T-cell (primary cell): ENCODE measurements at regions not wholly inside any gene's neighbourhood (a gene's known extent, or its start where the extent isn't known, plus 50 kb on each side); places are given as distances from the start of the nearest gene placed in this dataset.
A peak's percentile ranks its signal among the peaks of the same experiment; 100 is the strongest.

Source experiments
- ATAC-seq, 4 experiments: fragments of 200-7000 bp in 3 of 4; fragments of 150-1000 bp in 1 of 4; cut with Tn5 transposase; replicated peaks in 1 of 4; 1 replicate in 3 of 4; 2 replicates in 1 of 4; pipeline ENCODE4 v1.10.0; 2021; ENCODE audit warnings: moderate library complexity in 3 of 4, mild to moderate bottlenecking in 2 of 4, moderate number of reproducible peaks in 1 of 4
- CTCF ChIA-PET, 2 donors: fragments of 300-600 bp; sonication (Branson Sonifier 250); formaldehyde crosslinking; loops; one replicate each; lab custom pipeline; 2022; ENCODE audit warnings: antibody characterized with exemption in 2 of 2; lab: Charles Lee
- POLR2A ChIA-PET, 2 donors: fragments of 300-600 bp; sonication (Branson Sonifier 250); formaldehyde crosslinking; loops; one replicate each; lab custom pipeline; 2022; ENCODE audit warnings: antibody characterized with exemption in 2 of 2; lab: Charles Lee
- DNase-seq, 35 experiments: peaks; one replicate each; pipeline versions ENCODE4 v3.0.0 to v3.0.0-alpha.2; 2013 to 2023
- H3K27ac ChIP-seq: one replicate; pipeline ENCODE4 v1.5.1; 2013; ENCODE audit warnings: low read length
- H3K27me3 ChIP-seq, 2 experiments: replicated peaks in 1 of 2; 1 replicate in 1 of 2; 2 replicates in 1 of 2; pipeline versions ENCODE4 v1.6.1 to v1.7.0; 2013; ENCODE audit warnings: low read length in 1 of 2, mixed read lengths in 1 of 2; ENCODE audit not compliant: control insufficient read depth in 2 of 2, insufficient read depth in 2 of 2; ENCODE audit errors: extremely low read depth in 1 of 2
- H3K36me3 ChIP-seq, 2 donors: 1 replicate in 1 of 2; 2 replicates in 1 of 2; pipeline versions ENCODE4 v1.6.1 to v1.7.0; 2013; ENCODE audit warnings: low read length in 1 of 2; ENCODE audit not compliant: control insufficient read depth in 2 of 2, insufficient read depth in 1 of 2; ENCODE audit errors: extremely low read depth in 1 of 2
- H3K4me1 ChIP-seq, 2 experiments: 1 replicate in 1 of 2; 2 replicates in 1 of 2; pipeline versions ENCODE4 v1.6.1 to v1.7.0; 2013; ENCODE audit warnings: low read length in 2 of 2, mixed read lengths in 1 of 2; ENCODE audit not compliant: insufficient read depth in 2 of 2, control insufficient read depth in 1 of 2; ENCODE audit errors: extremely low read depth in 1 of 2
- H3K4me3 ChIP-seq, 2 donors: 1 replicate in 1 of 2; 2 replicates in 1 of 2; pipeline versions ENCODE4 v1.5.1 to v1.7.0; 2013; ENCODE audit warnings: mild to moderate bottlenecking in 2 of 2, low read length in 1 of 2, moderate library complexity in 1 of 2; ENCODE audit not compliant: control insufficient read depth in 1 of 2; ENCODE audit errors: extremely low read depth in 1 of 2
- H3K9me3 ChIP-seq: 2 replicates; pipeline ENCODE4 v1.7.0; 2013
- H3K27ac Mint-ChIP-seq, 2 donors: one replicate each; pipeline ENCODE4 v1.8.0; 2020 to 2021; ENCODE audit warnings: mild to moderate bottlenecking in 2 of 2, mixed read lengths in 2 of 2
- H3K27me3 Mint-ChIP-seq, 2 donors: one replicate each; pipeline ENCODE4 v1.8.0; 2021 to 2022; ENCODE audit warnings: mixed read lengths in 2 of 2
- H3K36me3 Mint-ChIP-seq: one replicate; pipeline ENCODE4 v1.8.0; 2021; ENCODE audit warnings: mixed read lengths
- H3K4me1 Mint-ChIP-seq, 3 donors: one replicate each; pipeline ENCODE4 v1.8.0; 2020 to 2022; ENCODE audit warnings: mixed read lengths in 3 of 3, mild to moderate bottlenecking in 1 of 3
- H3K4me3 Mint-ChIP-seq, 3 donors: one replicate each; pipeline ENCODE4 v1.8.0; 2020 to 2022; ENCODE audit warnings: mild to moderate bottlenecking in 3 of 3, mixed read lengths in 3 of 3, moderate library complexity in 3 of 3
- H3K9me3 Mint-ChIP-seq, 3 donors: one replicate each; pipeline ENCODE4 v1.8.0; 2020 to 2022; ENCODE audit warnings: mixed read lengths in 3 of 3
- WGBS: methylation state at CpG from one replicate; pipeline ENCODE4 v1.1.5; 2013; ENCODE audit warnings: missing lambda C conversion rate; ENCODE audit not compliant: insufficient coverage; 5-methylcytosine and 5-hydroxymethylcytosine counted together

DNA sequence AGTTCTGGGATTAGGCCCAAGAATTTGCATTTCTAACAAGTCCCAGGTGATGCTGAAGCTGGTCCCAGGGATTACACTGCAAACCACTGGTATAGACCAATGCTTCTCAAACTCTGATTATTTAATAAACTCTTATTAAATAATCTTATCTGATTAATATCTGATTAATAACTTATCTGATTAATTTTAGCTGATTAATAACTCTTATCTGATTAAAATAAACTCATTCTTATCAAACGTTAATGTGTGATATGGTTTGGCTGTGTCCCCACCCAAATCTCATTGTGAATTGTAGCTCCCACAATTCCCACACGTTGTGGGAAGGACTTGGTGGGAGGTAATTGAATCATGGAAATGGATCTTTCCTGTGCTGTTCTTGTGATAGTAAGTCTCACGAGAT, 78.6 kb upstream of the TANC2 start:
- Mint-ChIP-seq H3K27me3 (peaks cover 6 to 9% of the 10 kb centered on the region in 2 donors), H3K4me3 (no peak overlapping the region), H3K27ac (no peak overlapping the region), H3K4me1 (peaks cover 0 to 1% (median under 1%) of the 10 kb centered on the region in 3 donors), H3K36me3 (no peaks in the 10 kb centered on the region), H3K9me3 (peaks cover 0 to 4% (median 0%) of the 10 kb centered on the region in 3 donors)
- ChIA-PET CTCF (no interaction called here), POLR2A (no interaction called here)
- Histone ChIP-seq H3K4me1 (no peaks in the 10 kb centered on the region), H3K9me3 (no peaks in the 10 kb centered on the region), H3K27me3 (peaks cover 0 to 8% of the 10 kb centered on the region in 2 experiments), H3K36me3 (no peaks in the 10 kb centered on the region), H3K27ac (no peak overlapping the region), H3K4me3 (no peak overlapping the region)
- WGBS = no CpG with 5 or more reads among the region's 3 CpGs
- no peak for DNase-seq
- ATAC-seq = no peak

DNA sequence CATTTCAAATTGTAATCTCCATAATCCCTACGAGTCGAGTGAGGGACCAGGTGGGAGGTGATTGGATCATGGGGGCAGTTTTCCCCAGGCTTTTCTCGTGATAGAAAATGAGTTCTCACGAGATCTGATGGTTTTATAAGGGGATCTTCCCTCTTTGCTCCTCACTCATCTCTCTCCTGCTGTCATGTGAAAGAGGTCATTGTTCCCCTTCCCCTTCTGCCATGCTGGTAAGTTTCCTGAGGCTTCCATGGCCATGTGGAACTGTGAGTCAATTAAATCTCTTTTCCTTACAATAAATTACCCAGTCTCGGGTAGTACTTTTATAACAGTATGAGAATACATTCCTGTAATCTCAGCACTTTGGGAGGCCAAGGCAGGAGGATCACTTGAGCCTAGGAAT, 76.7 kb upstream of the MARCHF10 start:
- CTCF ChIA-PET = no interaction called here
- ATAC-seq = no peak
- no peak overlapping the region for H3K4me3 Mint-ChIP-seq
- Histone ChIP-seq H3K9me3 (no peaks in the 10 kb centered on the region), H3K27ac (no peak overlapping the region), H3K4me1 (no peaks in the 10 kb centered on the region), H3K4me3 (no peak overlapping the region), H3K36me3 (no peaks in the 10 kb centered on the region), H3K27me3 (peaks cover 0 to 8% of the 10 kb centered on the region in 2 experiments)
- peaks cover 0 to 4% (median 0%) of the 10 kb centered on the region in 3 donors for H3K9me3 Mint-ChIP-seq
- no peak for DNase-seq
- POLR2A ChIA-PET = no interaction called here
- peaks cover 9 to 18% of the 10 kb centered on the region in 2 donors for H3K27me3 Mint-ChIP-seq
- H3K4me1 Mint-ChIP-seq = no peaks in the 10 kb centered on the region
- H3K36me3 Mint-ChIP-seq = no peaks in the 10 kb centered on the region
- WGBS = 80% methylated on average over 1 of the region's 5 CpGs
- no peak overlapping the region for H3K27ac Mint-ChIP-seq

DNA sequence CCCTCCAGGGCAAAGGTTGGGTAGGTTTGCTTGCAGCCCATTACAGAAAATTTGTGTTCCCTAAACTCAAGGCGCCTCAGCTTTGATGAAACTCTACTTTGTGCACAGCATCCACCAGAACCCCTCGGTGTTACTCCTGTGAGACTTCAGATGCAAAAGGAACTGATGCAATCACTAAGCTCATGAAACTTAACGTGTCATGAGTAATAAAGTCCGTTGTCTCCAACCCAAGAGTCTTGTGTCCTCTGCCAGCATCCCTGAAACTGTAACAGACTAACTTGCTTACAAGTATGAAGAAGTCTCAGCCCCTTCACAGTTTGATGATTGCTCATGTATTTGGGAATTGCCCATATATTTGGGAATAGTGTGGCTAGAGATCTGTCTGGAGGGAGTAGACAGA, 74.8 kb upstream of the MARCHF10 start:
- ChIA-PET POLR2A (no interaction called here), CTCF (no interaction called here)
- H3K4me3 Mint-ChIP-seq = no peak overlapping the region
- no peak for ATAC-seq
- H3K4me1 Mint-ChIP-seq = no peaks in the 10 kb centered on the region
- Histone ChIP-seq H3K9me3 (no peaks in the 10 kb centered on the region), H3K27ac (no peak overlapping the region), H3K27me3 (peaks cover 0 to 8% of the 10 kb centered on the region in 2 experiments), H3K36me3 (no peaks in the 10 kb centered on the region), H3K4me1 (no peaks in the 10 kb centered on the region), H3K4me3 (no peak overlapping the region)
- H3K27me3 Mint-ChIP-seq = peaks cover 12 to 17% of the 10 kb centered on the region in 2 donors
- no peaks in the 10 kb centered on the region for H3K9me3 Mint-ChIP-seq
- H3K36me3 Mint-ChIP-seq = no peaks in the 10 kb centered on the region
- WGBS = 70% methylated on average over 4 of the region's 4 CpGs
- no peak overlapping the region for H3K27ac Mint-ChIP-seq
- DNase-seq = no peak

GRCh38 chr17:62882284-62882683, 74.2 kb upstream of the MARCHF10 start:
- Histone ChIP-seq H3K36me3 (no peaks in the 10 kb centered on the region), H3K4me1 (no peaks in the 10 kb centered on the region), H3K27me3 (peaks cover 0 to 8% of the 10 kb centered on the region in 2 experiments), H3K27ac (no peak overlapping the region), H3K4me3 (no peak overlapping the region), H3K9me3 (no peaks in the 10 kb centered on the region)
- Mint-ChIP-seq H3K27me3 (peaks cover 12 to 13% of the 10 kb centered on the region in 2 donors), H3K4me1 (no peaks in the 10 kb centered on the region), H3K36me3 (no peaks in the 10 kb centered on the region), H3K9me3 (no peaks in the 10 kb centered on the region), H3K27ac (no peak overlapping the region), H3K4me3 (no peak overlapping the region)
- ATAC-seq = no peak
- POLR2A ChIA-PET = no interaction called here
- 39% methylated on average over 3 of the region's 7 CpGs for WGBS
- DNase-seq = peak in 3 of 35 experiments; percentile 1 to 15 (median 6)
- CTCF ChIA-PET = no interaction called here

GRCh38 chr17:62880120-62880519, 72.0 kb upstream of the MARCHF10 start:
- POLR2A ChIA-PET = no interaction called here
- no peak for DNase-seq
- CTCF ChIA-PET = no interaction called here

GRCh38 chr17:62876673-62877405, 68.7 kb upstream of the MARCHF10 start:
- Histone ChIP-seq H3K4me3 (no peak overlapping the region), H3K27me3 (peaks cover 0 to 11% of the 10 kb centered on the region in 2 experiments), H3K9me3 (no peaks in the 10 kb centered on the region), H3K36me3 (no peaks in the 10 kb centered on the region), H3K27ac (no peak overlapping the region), H3K4me1 (no peaks in the 10 kb centered on the region)
- DNase-seq = no peak
- ATAC-seq = no peak
- no CpG with 5 or more reads among the region's 2 CpGs for WGBS
- ChIA-PET POLR2A (no interaction called here), CTCF (no interaction called here)
- H3K36me3 Mint-ChIP-seq = no peaks in the 10 kb centered on the region
- H3K4me3 Mint-ChIP-seq = no peak overlapping the region
- no peaks in the 10 kb centered on the region for H3K4me1 Mint-ChIP-seq
- H3K27ac Mint-ChIP-seq = no peak overlapping the region
- H3K27me3 Mint-ChIP-seq = peaks cover 18 to 22% of the 10 kb centered on the region in 2 donors
- H3K9me3 Mint-ChIP-seq = no peaks in the 10 kb centered on the region

More at GRCh38 chr17:62880120-62880519, 72.0 kb upstream of the MARCHF10 start:
- H3K9me3 ChIP-seq = no peaks in the 10 kb centered on the region
- Mint-ChIP-seq H3K27ac (no peak overlapping the region), H3K4me3 (no peak overlapping the region), H3K36me3 (no peaks in the 10 kb centered on the region), H3K4me1 (no peaks in the 10 kb centered on the region), H3K27me3 (peaks cover 15 to 19% of the 10 kb centered on the region in 2 donors), H3K9me3 (no peaks in the 10 kb centered on the region)
- ATAC-seq = no peak
- H3K4me3 ChIP-seq = no peak overlapping the region
- no peaks in the 10 kb centered on the region for H3K4me1 ChIP-seq
- H3K36me3 ChIP-seq = no peaks in the 10 kb centered on the region
- H3K27ac ChIP-seq = no peak overlapping the region
- peaks cover 0 to 3% of the 10 kb centered on the region in 2 experiments for H3K27me3 ChIP-seq
